ENCODE measurements at regions not wholly inside any gene's neighbourhood (a gene's known extent, or its start where the extent isn't known, plus 50 kb on each side); places are given as distances from the start of the nearest gene placed in this dataset.
A peak's percentile ranks its signal among the peaks of the same experiment; 100 is the strongest.

GRCh38 chr4:139611391-139611790 lies 54.2 kb upstream of the MGST2 start:
- ATAC-seq (no peak), DNase-seq (no peak)
- no peaks in the 10 kb centered on the region for H3K9me3 ChIP-seq
- no peak overlapping the region for H3K4me3 ChIP-seq
- no peak for TF ChIP-seq CTCF (IDR thresholded peaks at IDR 0.05)
- H3K36me3 ChIP-seq (ENCODE audit: low read depth), result no peaks in the 10 kb centered on the region
- no peaks in the 10 kb centered on the region for H3K4me1 ChIP-seq (ENCODE audit: low read depth)
- intact Hi-C loops (cut with DNase I, micrococcal nuclease), result no loop called here

- no peak for TF ChIP-seq CTCF (IDR thresholded peaks at IDR 0.05)
- DNase-seq, result no peak
- no peaks in the 10 kb centered on the region for H3K36me3 ChIP-seq (ENCODE audit: low read depth)
- no peaks in the 10 kb centered on the region for H3K9me3 ChIP-seq
- H3K4me1 ChIP-seq (ENCODE audit: low read depth), result no peaks in the 10 kb centered on the region
- no peak overlapping the region for H3K4me3 ChIP-seq
- intact Hi-C loops (cut with DNase I, micrococcal nuclease), result loop anchor here in 1 of 2 donors (10.0 kb wide), 1 partner anchor 45 kb away; no protein-coding TSS in a partner anchor
- no peak for ATAC-seq
These were observed 53.6 kb upstream of the SETD7 start for GRCh38 chr4:139609647-139610046.

- DNase-seq (no peak), ATAC-seq (no peak)
- Histone ChIP-seq H3K9me3 (no peaks in the 10 kb centered on the region), H3K4me3 (no peak overlapping the region), H3K4me1 (ENCODE audit: low read depth) (no peaks in the 10 kb centered on the region), H3K36me3 (ENCODE audit: low read depth) (no peaks in the 10 kb centered on the region)
- intact Hi-C loops (cut with DNase I, micrococcal nuclease), result loop anchor here in 1 of 2 donors (10.0 kb wide), 1 partner anchor 47 kb away; no protein-coding TSS in a partner anchor
- TF ChIP-seq CTCF (IDR thresholded peaks at IDR 0.05), result no peak
These were observed 51.6 kb upstream of the SETD7 start for GRCh38 chr4:139607502-139608060.

GRCh38 chr4:139606579-139607501 lies 50.8 kb upstream of the SETD7 start:
- Histone ChIP-seq H3K4me3 (no peak overlapping the region), H3K9me3 (no peaks in the 10 kb centered on the region), H3K36me3 (ENCODE audit: low read depth) (no peaks in the 10 kb centered on the region), H3K4me1 (ENCODE audit: low read depth) (no peaks in the 10 kb centered on the region)
- ATAC-seq (peak; percentile 43), DNase-seq (no peak)
- TF ChIP-seq CTCF (IDR thresholded peaks at IDR 0.05), result no peak
- intact Hi-C loops (cut with DNase I, micrococcal nuclease), result loop anchor here in 1 of 2 donors (10.0 kb wide), 1 partner anchor 48 kb away; no protein-coding TSS in a partner anchor

- Histone ChIP-seq H3K4me1 (ENCODE audit: low read depth) (no peaks in the 10 kb centered on the region), H3K4me3 (no peak overlapping the region), H3K9me3 (no peaks in the 10 kb centered on the region), H3K36me3 (ENCODE audit: low read depth) (no peaks in the 10 kb centered on the region)
- no peak for ATAC-seq
- DNase-seq, result no peak
- intact Hi-C loops (cut with DNase I, micrococcal nuclease), result loop anchor here in 1 of 2 donors (10.0 kb wide), 1 partner anchor 49 kb away; no protein-coding TSS in a partner anchor
- no peak for TF ChIP-seq CTCF (IDR thresholded peaks at IDR 0.05)
These were observed 50.1 kb upstream of the SETD7 start for GRCh38 chr4:139606103-139606502.

Measured in mucosa of descending colon (tissue), 3 donors.